ENCODE measurements at regions not wholly inside any gene's neighbourhood (a gene's known extent, or its start where the extent isn't known, plus 50 kb on each side); places are given as distances from the start of the nearest gene placed in this dataset.
A peak's percentile ranks its signal among the peaks of the same experiment; 100 is the strongest.
"Not testable (repeated sequence)": the region's sequence is repeated elsewhere in the genome, so short reads cannot be mapped to it uniquely, and the experiment has no call there.

GRCh38 chr3:20450611-20451010, 264.6 kb upstream of the SGO1 start:
- DNase-seq = no peak

- DNase-seq = no peak
Observed at GRCh38 chr3:20442846-20443245, 256.8 kb upstream of the SGO1 start.

DNA sequence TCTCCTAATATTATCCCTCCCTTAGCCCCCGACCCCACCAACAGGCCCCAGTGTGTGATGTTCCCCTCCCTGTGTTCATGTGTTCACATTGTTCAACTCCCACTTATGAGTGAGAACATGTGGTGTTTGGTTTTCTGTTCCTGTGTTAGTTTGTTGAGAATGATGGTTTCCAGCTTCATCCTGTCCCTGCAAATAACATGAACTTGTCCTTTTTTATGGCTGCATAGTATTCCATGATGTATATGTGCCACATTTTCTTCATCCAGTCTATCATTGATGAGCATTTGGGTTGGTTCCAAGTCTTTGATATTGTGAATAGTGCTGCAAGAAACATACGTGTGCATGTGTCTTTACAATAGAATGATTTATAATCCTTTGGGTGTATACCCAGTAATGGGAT, 241.3 kb upstream of the SGO1 start:
- DNase-seq = not testable (repeated sequence)

DNA sequence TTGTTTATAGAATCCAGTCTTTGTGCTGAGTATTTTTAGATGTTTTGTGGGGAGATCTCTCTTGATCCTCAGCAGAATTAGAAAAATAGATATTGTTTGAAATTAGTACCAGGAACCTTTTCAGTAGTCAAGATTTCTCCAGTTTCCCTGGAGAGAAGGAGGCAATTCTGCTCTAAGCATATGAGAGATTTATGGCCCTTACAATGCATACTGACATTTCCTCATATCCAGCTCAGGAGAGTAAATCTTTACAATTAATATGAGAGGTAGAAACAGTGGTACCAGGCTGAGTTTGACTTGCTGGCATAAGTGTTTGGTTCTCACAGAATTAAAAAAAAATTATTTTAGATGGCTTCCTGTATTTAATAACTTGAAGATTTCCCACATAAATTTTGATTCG, 239.1 kb upstream of the SGO1 start:
- DNase-seq = no peak

GRCh38 chr3:20424086-20424485, 238.1 kb upstream of the SGO1 start:
- no peak for DNase-seq

- DNase-seq = no peak
Observed at GRCh38 chr3:20422391-20422790, 236.4 kb upstream of the SGO1 start.

GRCh38 chr3:20417388-20418108, 231.5 kb upstream of the SGO1 start:
- DNase-seq = no peak

DNA sequence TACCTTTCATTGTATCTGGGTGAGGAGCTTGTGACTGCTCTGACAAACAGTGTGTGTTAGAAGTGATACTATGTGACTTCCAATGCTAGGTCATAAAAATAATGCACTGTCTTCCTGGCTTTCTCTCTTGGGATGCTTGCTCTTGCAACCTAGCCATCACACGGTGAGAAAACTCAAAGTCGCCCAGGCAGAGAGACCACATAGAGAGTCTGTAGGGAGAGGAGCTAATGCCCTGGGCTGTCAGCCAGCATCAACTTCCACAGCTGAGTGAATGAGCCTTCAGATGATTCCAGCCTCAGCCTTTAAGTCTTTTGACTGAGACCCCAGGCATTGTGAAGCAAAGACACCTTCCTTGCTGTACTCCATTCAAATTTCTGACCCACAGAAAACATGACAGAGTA, 220.6 kb upstream of the SGO1 start:
- DNase-seq = no peak

DNA sequence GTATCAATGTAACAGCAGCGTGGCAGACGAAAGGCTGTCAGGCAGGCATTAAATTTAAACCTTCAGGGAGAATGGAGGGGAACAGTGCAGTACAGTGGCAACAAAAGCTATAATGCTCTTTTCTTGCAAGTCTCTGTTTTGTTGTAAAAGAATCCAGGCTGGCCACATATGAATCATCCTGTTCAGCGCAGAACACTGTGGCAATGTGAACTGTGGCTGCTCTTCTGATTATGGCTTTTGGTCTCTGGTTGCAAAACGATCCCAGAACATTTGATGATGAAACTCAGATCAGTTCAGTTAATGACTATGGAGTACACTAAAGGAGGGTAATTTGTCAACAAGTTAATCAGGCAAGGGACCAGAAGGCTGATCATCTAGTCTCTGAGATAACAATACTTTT, 219.7 kb upstream of the SGO1 start:
- DNase-seq = no peak

DNA sequence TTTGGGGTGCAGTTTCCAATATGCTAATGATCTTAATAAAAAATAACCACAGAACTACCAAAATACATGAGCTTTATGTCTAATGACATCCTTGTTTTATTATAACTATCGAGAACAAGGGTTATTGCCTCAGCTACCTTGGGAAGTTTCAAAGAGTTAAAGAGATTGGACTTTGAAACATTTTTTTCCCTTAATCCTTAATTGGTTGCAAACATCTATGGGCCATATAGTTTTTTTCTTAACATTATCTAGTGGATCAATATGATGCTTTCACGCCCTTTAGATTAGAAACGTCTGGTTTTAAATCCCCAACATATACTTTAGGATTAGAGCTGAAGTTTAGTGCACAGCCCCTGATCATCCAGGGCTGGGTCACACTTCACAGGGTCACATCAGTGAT, 219.2 kb upstream of the SGO1 start:
- no peak for DNase-seq

DNA sequence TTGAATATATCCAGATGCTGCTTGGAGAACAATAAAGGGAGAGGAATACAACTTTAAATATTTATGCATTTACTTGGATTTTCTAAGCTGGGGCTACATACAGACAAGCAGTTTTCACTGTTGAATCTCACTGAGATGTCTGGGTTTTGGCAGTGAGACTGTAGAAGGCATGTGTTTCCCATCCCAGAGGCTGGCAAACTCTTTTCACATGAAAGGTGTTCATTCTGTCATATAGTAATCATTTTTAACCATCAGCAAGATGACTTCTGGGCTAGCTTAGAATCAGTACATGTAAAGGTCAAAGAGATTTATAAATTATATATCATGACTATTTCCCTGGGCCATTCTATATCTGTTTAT, 218.7 kb upstream of the SGO1 start:
- no peak for DNase-seq

DNA sequence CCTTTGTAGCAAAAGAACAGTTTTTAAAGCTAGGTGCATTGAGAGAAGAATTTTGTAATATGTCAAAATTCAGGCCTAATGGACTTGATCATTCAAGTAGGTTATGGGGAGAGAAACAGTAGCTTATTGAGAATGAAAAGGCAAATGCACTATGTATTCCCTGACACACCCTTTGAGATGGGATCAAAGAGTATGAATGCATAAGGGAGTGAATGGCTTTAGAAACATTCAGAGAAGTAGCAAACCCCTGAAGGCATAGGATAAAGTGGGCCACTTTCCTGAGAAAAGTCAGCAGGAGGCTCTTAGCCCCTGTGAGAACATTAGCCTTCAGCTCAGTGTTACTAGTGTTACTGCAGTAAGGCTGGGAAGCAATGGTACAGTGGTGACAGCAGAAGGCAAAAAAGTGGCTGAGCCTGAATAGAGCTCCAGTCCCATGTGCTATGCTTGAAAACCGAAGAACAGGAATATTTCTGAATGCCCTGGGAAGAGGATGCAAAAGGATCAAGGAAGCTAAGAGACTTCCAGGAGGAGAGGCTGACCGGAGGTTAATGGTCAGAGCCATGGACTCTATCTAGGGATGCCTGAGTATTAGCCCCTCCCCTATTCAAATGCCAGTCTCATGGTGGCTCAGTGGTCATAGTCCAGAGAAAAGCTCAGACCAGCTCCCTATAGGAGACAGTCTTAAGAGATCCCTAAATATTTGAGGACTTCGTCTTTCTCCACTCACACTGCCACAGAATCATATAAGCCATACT, 218.2 kb upstream of the SGO1 start:
- no peak for DNase-seq

GRCh38 chr3:20401253-20401652, 215.2 kb upstream of the SGO1 start:
- DNase-seq = no peak

DNA sequence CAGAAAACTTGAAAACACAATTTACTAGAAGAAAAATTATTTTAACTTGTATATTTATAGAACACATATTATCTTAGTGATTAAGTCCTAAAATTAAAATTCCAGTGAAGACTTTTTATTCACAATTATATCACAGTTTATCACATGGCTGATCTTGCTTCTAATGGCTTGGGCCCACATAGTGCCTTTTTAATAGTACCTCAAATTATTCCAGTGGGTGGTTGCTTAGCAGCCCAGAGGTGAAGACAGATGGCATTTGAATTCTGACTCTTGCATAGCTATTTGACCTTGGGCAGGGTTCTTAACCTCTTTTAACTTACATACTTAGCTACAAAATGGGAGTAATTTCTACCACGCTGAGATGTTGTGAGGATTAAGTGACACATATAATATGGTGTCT, 214.7 kb upstream of the SGO1 start:
- no peak for DNase-seq

DNA sequence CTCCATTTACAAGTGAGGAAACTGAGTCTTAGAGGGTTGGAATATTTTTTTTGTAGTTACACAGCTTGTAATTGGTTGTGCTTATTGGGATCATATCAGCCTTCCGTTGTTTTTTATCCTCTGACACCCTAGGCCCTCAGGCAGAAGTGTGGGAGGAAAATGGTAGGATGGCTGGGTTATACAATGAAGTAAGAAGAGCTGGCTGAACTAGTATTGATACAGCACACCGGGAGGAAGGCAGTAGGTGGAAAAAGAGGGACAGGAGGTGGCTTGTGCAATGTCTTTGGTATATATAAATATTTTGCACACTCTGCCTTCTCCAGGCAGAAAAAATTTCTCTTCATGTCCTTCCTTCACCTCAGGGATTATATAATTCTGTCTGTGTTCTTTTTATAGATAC, 214.3 kb upstream of the SGO1 start:
- DNase-seq = no peak

GRCh38 chr3:20396335-20396734, 210.3 kb upstream of the SGO1 start:
- DNase-seq = no peak

DNA sequence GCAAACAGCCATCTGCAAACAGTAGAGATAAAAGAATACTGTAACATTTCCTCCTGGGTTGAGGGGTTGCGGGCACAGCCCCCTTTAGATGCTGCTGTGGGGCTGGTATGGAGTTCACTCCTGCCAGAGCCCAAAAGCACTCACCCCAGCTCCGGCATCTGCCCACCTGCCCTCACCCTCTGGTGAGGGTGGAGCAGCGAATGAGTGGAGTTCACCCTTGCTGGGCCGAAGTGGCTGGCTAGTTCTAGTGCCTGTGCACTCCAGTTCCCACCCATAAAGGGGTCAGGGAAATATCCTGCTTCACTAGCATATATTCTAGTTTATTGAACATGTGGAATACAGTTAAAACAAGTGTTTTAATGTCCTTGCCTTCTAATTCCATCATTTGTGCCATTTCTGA, 209.7 kb upstream of the SGO1 start:
- no peak for DNase-seq

- DNase-seq = no peak
Observed at GRCh38 chr3:20394243-20394642, 208.2 kb upstream of the SGO1 start.

DNA sequence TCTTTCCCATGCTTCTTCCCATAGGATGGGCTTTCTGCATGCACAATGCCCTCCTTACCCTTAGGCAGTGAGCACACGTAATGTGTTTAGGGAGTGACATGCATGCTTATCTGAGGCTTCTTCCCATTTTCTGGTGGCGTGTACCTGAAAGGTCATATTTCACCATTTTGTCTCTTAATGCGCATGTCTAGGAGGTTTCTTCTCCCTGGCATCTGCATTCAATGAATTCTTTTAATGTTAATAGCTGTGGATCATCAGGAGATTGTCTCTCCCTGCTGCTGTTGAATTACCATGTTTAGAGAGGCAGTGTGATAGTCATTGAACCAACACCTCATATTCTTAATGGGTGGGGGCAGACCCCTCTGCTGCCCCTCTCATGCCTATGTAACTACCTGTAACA, 205.6 kb upstream of the SGO1 start:
- DNase-seq = no peak

- no peak for DNase-seq
Observed at GRCh38 chr3:20388971-20389370, 203.0 kb upstream of the SGO1 start.

DNA sequence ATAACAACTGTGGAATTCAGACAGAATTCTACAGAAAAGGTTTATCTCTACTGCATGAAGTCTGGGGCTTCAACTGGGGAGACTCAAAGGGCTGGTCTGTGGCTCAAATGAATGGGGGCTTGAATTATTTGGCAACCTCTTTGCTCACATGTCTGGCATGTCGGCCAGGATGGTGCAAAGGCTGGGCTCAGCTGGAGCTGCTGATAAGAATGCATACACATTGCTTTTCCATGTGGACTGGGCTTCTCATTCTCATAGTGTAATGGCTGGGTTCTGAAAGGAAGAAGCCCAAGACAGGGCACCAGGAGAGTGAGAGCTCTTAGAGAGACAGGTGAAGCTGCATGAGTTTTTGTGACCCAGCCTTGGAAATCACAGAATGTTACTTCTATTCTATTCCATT, 194.3 kb upstream of the SGO1 start:
- DNase-seq = no peak

GRCh38 chr3:20378315-20378714, 192.3 kb upstream of the SGO1 start:
- no peak for DNase-seq

DNA sequence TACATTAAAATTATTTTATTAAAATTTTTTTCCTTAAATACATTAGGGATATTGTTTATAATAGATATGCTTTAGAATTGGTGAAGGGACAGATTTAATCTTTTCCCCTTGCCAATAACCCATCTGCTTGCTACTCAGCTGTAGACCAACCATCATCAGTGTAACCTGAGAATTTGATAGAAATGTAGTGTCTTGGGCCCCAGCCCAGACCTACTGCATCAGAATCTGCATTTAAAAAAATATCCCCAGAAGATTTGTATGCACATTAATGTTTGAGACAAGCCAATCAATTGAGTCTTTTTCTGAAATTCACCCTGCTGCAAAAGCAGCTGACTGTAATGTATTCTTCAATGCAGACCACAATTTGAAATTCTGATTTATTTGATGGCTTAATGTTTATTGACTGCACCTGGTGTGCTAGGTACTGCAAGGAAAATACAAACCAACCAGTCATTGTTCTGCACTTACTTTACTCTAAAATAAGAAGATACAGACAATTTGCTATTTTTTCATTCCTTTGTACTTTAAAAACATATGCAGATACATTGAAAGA, 190.7 kb upstream of the SGO1 start:
- no peak for DNase-seq

DNA sequence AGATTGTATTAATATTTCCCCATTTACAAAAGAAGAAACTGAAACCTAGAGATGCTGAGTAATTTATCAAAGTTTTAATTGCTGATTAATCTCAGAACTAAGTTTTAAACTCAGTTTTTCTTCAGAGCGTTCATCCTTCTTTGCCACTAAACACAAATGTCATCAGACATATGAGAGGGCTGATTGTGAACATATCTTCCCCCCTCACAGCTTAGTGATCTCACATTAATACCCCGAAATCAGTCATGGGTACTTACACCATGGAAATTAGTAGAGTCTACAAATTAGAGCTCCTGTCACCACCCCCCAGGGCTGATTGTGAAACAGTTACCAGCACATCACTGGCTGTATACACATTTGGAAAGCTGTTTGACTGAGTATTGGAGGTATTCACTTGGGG, 189.3 kb upstream of the SGO1 start:
- peak; percentile 29 for DNase-seq

All from activated CD4-positive, alpha-beta T cell treated with anti-CD3 and anti-CD28 coated beads, Interleukin-2, amount 50 U/mL, for 16 hours (primary cell).